ENCODE measurements at regions not wholly inside any gene's neighbourhood (a gene's known extent, or its start where the extent isn't known, plus 50 kb on each side); places are given as distances from the start of the nearest gene placed in this dataset.

DNA sequence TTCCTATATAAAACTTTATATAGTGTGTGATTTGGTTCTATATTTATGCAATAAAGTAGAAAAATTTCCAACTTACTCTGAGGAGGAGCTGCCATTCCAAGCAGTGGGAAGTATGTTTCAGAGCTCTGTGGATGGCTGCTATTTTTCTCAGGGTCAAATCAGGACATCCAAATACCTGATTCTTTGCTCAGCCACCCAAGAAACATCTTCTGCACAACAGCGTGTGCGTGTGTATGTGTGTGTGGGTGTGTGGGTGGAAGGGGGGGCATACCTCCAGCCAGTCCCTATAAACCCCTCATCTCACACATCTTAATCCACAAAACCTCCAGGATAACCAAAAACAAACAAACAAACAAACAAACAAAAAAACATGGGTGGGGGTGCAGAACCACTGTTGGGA, 66.3 kb upstream of the EMX2 start:
- DNase-seq = no peak
- H3K27ac ChIP-seq = no peak overlapping the region
- TF ChIP-seq POLR2AphosphoS5 (IDR thresholded peaks at IDR 0.05) = no peak
- TF ChIP-seq EP300 (IDR thresholded peaks at IDR 0.05) = no peak
- TF ChIP-seq POLR2A (IDR thresholded peaks at IDR 0.05) = no peak
- TF ChIP-seq, protein P1, sequence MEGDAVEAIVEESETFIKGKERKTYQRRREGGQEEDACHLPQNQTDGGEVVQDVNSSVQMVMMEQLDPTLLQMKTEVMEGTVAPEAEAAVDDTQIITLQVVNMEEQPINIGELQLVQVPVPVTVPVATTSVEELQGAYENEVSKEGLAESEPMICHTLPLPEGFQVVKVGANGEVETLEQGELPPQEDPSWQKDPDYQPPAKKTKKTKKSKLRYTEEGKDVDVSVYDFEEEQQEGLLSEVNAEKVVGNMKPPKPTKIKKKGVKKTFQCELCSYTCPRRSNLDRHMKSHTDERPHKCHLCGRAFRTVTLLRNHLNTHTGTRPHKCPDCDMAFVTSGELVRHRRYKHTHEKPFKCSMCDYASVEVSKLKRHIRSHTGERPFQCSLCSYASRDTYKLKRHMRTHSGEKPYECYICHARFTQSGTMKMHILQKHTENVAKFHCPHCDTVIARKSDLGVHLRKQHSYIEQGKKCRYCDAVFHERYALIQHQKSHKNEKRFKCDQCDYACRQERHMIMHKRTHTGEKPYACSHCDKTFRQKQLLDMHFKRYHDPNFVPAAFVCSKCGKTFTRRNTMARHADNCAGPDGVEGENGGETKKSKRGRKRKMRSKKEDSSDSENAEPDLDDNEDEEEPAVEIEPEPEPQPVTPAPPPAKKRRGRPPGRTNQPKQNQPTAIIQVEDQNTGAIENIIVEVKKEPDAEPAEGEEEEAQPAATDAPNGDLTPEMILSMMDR (IDR thresholded peaks at IDR 0.05) = no peak
- peaks cover 0 to 46% (median 4%) of the 10 kb centered on the region in 3 donors for H3K27me3 ChIP-seq
- no peaks in the 10 kb centered on the region for H3K36me3 ChIP-seq
- H3K4me3 ChIP-seq = no peak overlapping the region
- intact Hi-C loops (cut with DNase I; ENCODE audit: low total_unique reads) = no loop called here
- H3K9me3 ChIP-seq = no peaks in the 10 kb centered on the region
- WGBS, 5 donors = 87 to 97% (median 93%) methylated on average over 2 of the region's 2 CpGs
- no peaks in the 10 kb centered on the region for H3K4me1 ChIP-seq

DNA sequence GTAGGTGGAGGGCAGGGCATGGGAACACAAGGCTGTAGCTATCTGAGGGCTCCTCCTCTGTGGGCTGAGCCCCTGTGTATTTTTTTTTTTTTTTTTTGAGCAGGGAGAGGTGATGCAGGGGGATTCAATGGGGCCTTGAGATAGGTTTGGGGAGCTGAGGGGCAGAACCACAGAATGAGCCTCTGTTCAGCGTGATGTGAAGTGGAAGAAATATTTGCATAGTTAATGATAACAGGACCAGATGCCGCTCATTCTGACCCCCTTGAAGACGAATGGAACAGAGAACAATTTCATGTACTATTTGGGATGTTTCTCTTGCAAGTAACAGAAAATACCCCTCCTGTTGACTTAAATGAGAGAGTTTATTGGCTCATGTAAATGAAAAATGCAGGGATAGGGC, 69.7 kb upstream of the EMX2 start:
- TF ChIP-seq EP300 (IDR thresholded peaks at IDR 0.05) (no peak), POLR2A (IDR thresholded peaks at IDR 0.05) (no peak), POLR2AphosphoS5 (IDR thresholded peaks at IDR 0.05) (no peak)
- TF ChIP-seq, protein P1 (IDR thresholded peaks at IDR 0.05) = no peak
- no peaks in the 10 kb centered on the region for H3K9me3 ChIP-seq
- H3K4me1 ChIP-seq = no peaks in the 10 kb centered on the region
- no peak for DNase-seq
- H3K36me3 ChIP-seq = no peaks in the 10 kb centered on the region
- intact Hi-C loops (cut with DNase I; ENCODE audit: low total_unique reads) = no loop called here
- no peak overlapping the region for H3K4me3 ChIP-seq
- 38 to 77% (median 48%) methylated on average over 3 of the region's 3 CpGs for WGBS, 5 donors
- peaks cover 0 to 25% (median 4%) of the 10 kb centered on the region in 3 donors for H3K27me3 ChIP-seq
- no peak overlapping the region for H3K27ac ChIP-seq

DNA sequence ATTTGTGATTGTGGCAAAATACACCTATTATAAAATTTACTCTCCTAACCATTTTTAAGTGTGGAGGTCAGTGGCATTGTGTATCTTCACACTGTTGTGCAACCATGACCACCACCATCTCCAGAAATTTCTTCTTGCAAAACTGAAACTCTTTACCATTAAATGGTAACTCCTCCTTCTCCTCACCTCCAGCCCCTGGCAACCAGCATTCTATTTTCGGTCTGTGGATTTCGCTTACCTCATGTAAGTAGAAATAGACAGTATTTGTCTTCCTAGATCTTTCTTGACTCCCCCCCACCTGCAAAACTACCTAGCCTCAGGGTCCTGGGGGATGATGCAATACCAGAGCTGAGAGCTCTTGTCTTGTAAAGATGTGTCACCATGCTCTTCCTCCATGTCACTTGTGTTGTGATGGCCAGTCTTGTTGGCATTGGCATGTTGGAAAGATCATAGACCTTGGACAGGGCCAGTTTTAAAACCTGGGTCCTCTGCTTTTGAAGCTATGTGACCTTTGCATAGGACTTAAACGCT, 71.1 kb upstream of the EMX2 start:
- intact Hi-C loops (cut with DNase I; ENCODE audit: low total_unique reads) = no loop called here
- Histone ChIP-seq H3K4me1 (no peaks in the 10 kb centered on the region), H3K36me3 (no peaks in the 10 kb centered on the region), H3K9me3 (no peaks in the 10 kb centered on the region), H3K27ac (no peak overlapping the region), H3K4me3 (no peak overlapping the region), H3K27me3 (peaks cover 0 to 19% (median 0%) of the 10 kb centered on the region in 3 donors)
- no peak for TF ChIP-seq EP300 (IDR thresholded peaks at IDR 0.05)
- no peak for TF ChIP-seq POLR2AphosphoS5 (IDR thresholded peaks at IDR 0.05)
- no peak for TF ChIP-seq POLR2A (IDR thresholded peaks at IDR 0.05)
- TF ChIP-seq, protein P1 (IDR thresholded peaks at IDR 0.05) = no peak
- 86 to 92% (median 89%) methylated on average over 3 of the region's 3 CpGs for WGBS, 5 donors
- DNase-seq = no peak

DNA sequence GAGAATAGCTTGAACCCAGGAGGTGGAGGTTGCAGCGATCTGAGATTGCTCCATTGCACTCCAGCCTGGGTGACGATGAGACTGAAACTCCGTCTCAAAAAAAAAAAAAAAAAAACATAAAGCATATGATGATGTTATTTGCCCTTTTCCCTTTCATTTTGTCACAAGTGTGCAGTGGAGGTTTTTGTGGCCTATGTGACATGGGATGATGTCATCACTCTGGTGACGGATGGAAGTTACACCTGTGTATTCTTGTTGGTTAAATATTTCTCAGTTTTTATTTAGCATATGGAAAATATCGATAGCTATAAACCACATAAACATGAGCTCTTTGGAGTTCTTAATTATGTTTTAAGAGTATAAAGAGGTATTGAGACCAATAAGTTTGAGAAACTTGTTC, 71.8 kb upstream of the EMX2 start:
- H3K4me3 ChIP-seq = no peak overlapping the region
- H3K9me3 ChIP-seq = no peaks in the 10 kb centered on the region
- TF ChIP-seq POLR2A (IDR thresholded peaks at IDR 0.05) (no peak), POLR2AphosphoS5 (IDR thresholded peaks at IDR 0.05) (no peak)
- TF ChIP-seq, protein P1 (IDR thresholded peaks at IDR 0.05) = no peak
- H3K4me1 ChIP-seq = no peaks in the 10 kb centered on the region
- DNase-seq = no peak
- WGBS, 5 donors = 53 to 69% (median 65%) methylated on average over 5 of the region's 5 CpGs
- no peak overlapping the region for H3K27ac ChIP-seq
- peaks cover 0 to 17% (median 0%) of the 10 kb centered on the region in 3 donors for H3K27me3 ChIP-seq
- H3K36me3 ChIP-seq = no peaks in the 10 kb centered on the region
- intact Hi-C loops (cut with DNase I; ENCODE audit: low total_unique reads) = no loop called here
